Adrenal gland (tissue), 9 donors: ENCODE measurements at regions not wholly inside any gene's neighbourhood (a gene's known extent, or its start where the extent isn't known, plus 50 kb on each side); places are given as distances from the start of the nearest gene placed in this dataset.

Experiments
- DNase-seq, 7 donors: peaks; one replicate each; pipeline ENCODE4 v3.0.0-alpha.2; 2019 to 2020
- H3K27ac ChIP-seq, 5 donors: fragments of 200-600 bp; sonication (generic) in 4 of 5; 1 replicate in 3 of 5; 2 replicates in 2 of 5; pipeline versions ENCODE4 v1.5.1 to v1.8.0; 2016 to 2020; ENCODE audit warnings: mild to moderate bottlenecking in 1 of 5
- H3K27me3 ChIP-seq: fragments of 200-600 bp; 2 replicates; pipeline ENCODE4 v1.8.0; 2021
- H3K36me3 ChIP-seq, 2 donors: fragments of 200-600 bp; replicated peaks in 1 of 2; 1 replicate in 1 of 2; 2 replicates in 1 of 2; pipeline versions ENCODE4 v1.5.1 to v1.8.0; 2018 to 2022
- H3K4me1 ChIP-seq, 2 donors: fragments of 200-600 bp; replicated peaks in 1 of 2; 1 replicate in 1 of 2; 2 replicates in 1 of 2; pipeline versions ENCODE4 v1.5.1 to v1.8.0; 2018 to 2021
- H3K4me3 ChIP-seq, 4 donors: fragments of 200-600 bp; sonication (generic) in 3 of 4; one replicate each; pipeline ENCODE4 v1.5.1; 2016 to 2018
- H3K9me3 ChIP-seq, 3 donors: fragments of 200-600 bp; sonication (generic) in 1 of 3; replicated peaks in 1 of 3; 1 replicate in 2 of 3; 2 replicates in 1 of 3; pipeline versions ENCODE4 v1.5.1 to v1.8.0; 2016 to 2021
- CTCF ChIP-seq, 6 experiments: fragments of 450-650 bp in 4 of 6; fragments of 200-600 bp in 2 of 6; sonication (generic) in 1 of 6; IDR thresholded peaks; 1 replicate in 5 of 6; 2 replicates in 1 of 6; pipeline versions ENCODE4 v1.5.1 to v1.8.0; 2016 to 2021; ENCODE audit warnings: antibody characterized with exemption in 6 of 6, mild to moderate bottlenecking in 2 of 6, moderate library complexity in 1 of 6
- POLR2A ChIP-seq, 2 donors: fragments of 450-650 bp; IDR thresholded peaks; one replicate each; pipeline ENCODE4 v1.6.1; 2017; ENCODE audit warnings: antibody characterized with exemption in 2 of 2, mild to moderate bottlenecking in 2 of 2, moderate library complexity in 1 of 2
- WGBS, 4 donors: extraction: QIAGEN DNeasy Blood & Tissue Kit in 2 of 4; methylation state at CpG; one replicate each; pipeline versions ENCODE4 v1.1.5 to v1.1.7; 2013 to 2017; 5-methylcytosine and 5-hydroxymethylcytosine counted together
- intact Hi-C, 2 donors: fragments of 100-400 bp; cut with DNase I; formaldehyde crosslinking; loops; one replicate each; pipeline versions ENCODE4 v1.14.1 to v1.15.0; 2022 to 2023
- donor health status: healthy with polysubstance abuse.
- donor health status: Bipolar disorder and iron deficiency.
- donor health status: DM: yes; HTN: yes; CAD: no.
- donor health status: DM: no; HTN: no; CAD: no.
- donor health status: DM: no; HTN: no; CAD: no.

- intact Hi-C loops: no loop called here
- H3K9me3 ChIP-seq: no peaks in the 10 kb centered on the region
Observed at GRCh38 chr5:85077581-85077980, 692.9 kb upstream of the EDIL3 start.

GRCh38 chr5:85096421-85096820, 711.7 kb upstream of the EDIL3 start:
- no peak for DNase-seq
- Histone ChIP-seq H3K4me3 (no peak overlapping the region), H3K27me3 (no peaks in the 10 kb centered on the region), H3K27ac (no peak overlapping the region), H3K36me3 (no peaks in the 10 kb centered on the region), H3K9me3 (no peaks in the 10 kb centered on the region), H3K4me1 (no peaks in the 10 kb centered on the region)
- intact Hi-C loops: no loop called here
- TF ChIP-seq CTCF (IDR thresholded peaks at IDR 0.05) (no peak), POLR2A (IDR thresholded peaks at IDR 0.05) (no peak)
- 72 to 91% (median 79%) methylated on average over 2 of the region's 2 CpGs for WGBS, 4 donors

More at GRCh38 chr5:85077581-85077980, 692.9 kb upstream of the EDIL3 start:
- Histone ChIP-seq H3K4me1 (no peaks in the 10 kb centered on the region), H3K36me3 (no peaks in the 10 kb centered on the region), H3K27me3 (no peaks in the 10 kb centered on the region), H3K4me3 (no peak overlapping the region), H3K27ac (no peak overlapping the region)
- no peak for TF ChIP-seq POLR2A (IDR thresholded peaks at IDR 0.05)
- TF ChIP-seq CTCF (IDR thresholded peaks at IDR 0.05): no peak
- DNase-seq: no peak

GRCh38 chr5:85108471-85108870, 723.8 kb upstream of the EDIL3 start:
- Histone ChIP-seq H3K27me3 (no peaks in the 10 kb centered on the region), H3K4me1 (no peaks in the 10 kb centered on the region), H3K4me3 (no peak overlapping the region), H3K27ac (no peak overlapping the region), H3K36me3 (no peaks in the 10 kb centered on the region), H3K9me3 (no peaks in the 10 kb centered on the region)
- 30 to 51% (median 42%) methylated on average over 1 of the region's 1 CpG for WGBS, 4 donors
- TF ChIP-seq POLR2A (IDR thresholded peaks at IDR 0.05): no peak
- TF ChIP-seq CTCF (IDR thresholded peaks at IDR 0.05): peak in 1 of 6 experiments; percentile 14
- no peak for DNase-seq
- intact Hi-C loops: no loop called here

GRCh38 chr5:85109616-85110015, 724.9 kb upstream of the EDIL3 start:
- no peak for DNase-seq
- WGBS, 4 donors: 87 to 90% (median 88%) methylated on average over 1 of the region's 1 CpG
- TF ChIP-seq CTCF (IDR thresholded peaks at IDR 0.05) (no peak), POLR2A (IDR thresholded peaks at IDR 0.05) (no peak)
- intact Hi-C loops: no loop called here
- H3K27ac ChIP-seq: no peak overlapping the region
- H3K4me3 ChIP-seq: no peak overlapping the region
- H3K36me3 ChIP-seq: no peaks in the 10 kb centered on the region
- no peaks in the 10 kb centered on the region for H3K9me3 ChIP-seq
- no peaks in the 10 kb centered on the region for H3K27me3 ChIP-seq
- no peaks in the 10 kb centered on the region for H3K4me1 ChIP-seq
